ENCODE measurements at regions not wholly inside any gene's neighbourhood (a gene's known extent, or its start where the extent isn't known, plus 50 kb on each side); places are given as distances from the start of the nearest gene placed in this dataset.

- no peak overlapping the region for H3K27ac ChIP-seq (ENCODE audit: low read length)
- no peaks in the 10 kb centered on the region for H3K36me3 ChIP-seq (ENCODE audit: control insufficient read depth in 1 of 2, insufficient read depth in 2 of 2, low read length in 2 of 2)
- H3K9me3 ChIP-seq (ENCODE audit: control insufficient read depth in 1 of 2, low read length in 2 of 2): peaks cover 0 to 39% of the 10 kb centered on the region in 2 donors
- no peaks in the 10 kb centered on the region for H3K27me3 ChIP-seq (ENCODE audit: low read depth, low read length)
- H3K4me1 ChIP-seq (ENCODE audit: control insufficient read depth in 1 of 2, insufficient read depth in 2 of 2, low read length in 2 of 2): no peaks in the 10 kb centered on the region
- H3K4me3 ChIP-seq (ENCODE audit: low read depth in 1 of 2, low read length in 2 of 2): no peak overlapping the region
Observed at GRCh38 chr20:29296256-29297230, 1960.9 kb upstream of the DEFB115 start.

DNA sequence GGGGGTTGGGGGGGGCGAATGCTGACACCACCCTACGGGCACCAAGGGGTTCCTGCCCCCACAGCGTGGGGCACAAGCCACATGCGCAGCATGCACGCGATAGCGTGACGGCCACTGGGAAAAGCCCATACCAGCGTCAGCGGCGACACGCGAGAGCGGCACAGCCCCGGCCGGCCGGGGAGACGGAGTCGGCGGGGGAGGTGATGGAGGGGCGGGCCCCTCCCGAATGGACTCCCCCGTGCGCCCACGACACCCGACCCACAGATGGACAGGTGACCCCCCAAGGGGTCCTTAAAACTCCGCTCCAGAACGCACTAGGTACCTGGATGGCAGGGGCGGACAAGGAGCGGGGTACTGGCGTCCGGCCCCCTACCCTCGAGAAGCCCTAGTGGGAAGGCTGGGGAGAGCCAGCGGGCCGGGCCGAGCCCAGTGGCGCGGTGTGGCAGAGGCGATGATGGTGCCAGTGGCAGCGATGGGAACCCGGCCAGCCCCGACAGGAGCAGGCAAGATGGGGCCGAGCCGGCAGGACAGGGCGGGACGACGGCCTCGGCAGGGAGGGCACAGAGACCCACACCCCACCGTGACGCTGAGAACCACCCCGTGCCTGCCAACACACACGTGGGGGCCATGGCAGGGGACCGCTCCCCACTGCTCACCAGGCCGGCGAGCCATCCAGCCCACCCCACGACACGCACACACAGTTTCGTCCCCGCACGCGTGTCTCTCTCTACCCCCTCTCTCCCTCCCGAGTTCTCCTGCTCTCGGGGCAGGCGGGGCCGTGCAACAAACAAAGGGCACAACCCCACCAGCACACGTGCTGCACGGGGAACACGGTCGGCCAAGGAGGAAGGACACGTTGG, 1959.8 kb upstream of the DEFB115 start:
- Histone ChIP-seq H3K4me1 (ENCODE audit: control insufficient read depth in 1 of 2, insufficient read depth in 2 of 2, low read length in 2 of 2) (no peaks in the 10 kb centered on the region), H3K27me3 (ENCODE audit: low read depth, low read length) (no peaks in the 10 kb centered on the region), H3K4me3 (ENCODE audit: low read depth in 1 of 2, low read length in 2 of 2) (no peak overlapping the region), H3K36me3 (ENCODE audit: control insufficient read depth in 1 of 2, insufficient read depth in 2 of 2, low read length in 2 of 2) (no peaks in the 10 kb centered on the region), H3K27ac (ENCODE audit: low read length) (no peak overlapping the region), H3K9me3 (ENCODE audit: control insufficient read depth in 1 of 2, low read length in 2 of 2) (peaks cover 0 to 45% of the 10 kb centered on the region in 2 donors)

DNA sequence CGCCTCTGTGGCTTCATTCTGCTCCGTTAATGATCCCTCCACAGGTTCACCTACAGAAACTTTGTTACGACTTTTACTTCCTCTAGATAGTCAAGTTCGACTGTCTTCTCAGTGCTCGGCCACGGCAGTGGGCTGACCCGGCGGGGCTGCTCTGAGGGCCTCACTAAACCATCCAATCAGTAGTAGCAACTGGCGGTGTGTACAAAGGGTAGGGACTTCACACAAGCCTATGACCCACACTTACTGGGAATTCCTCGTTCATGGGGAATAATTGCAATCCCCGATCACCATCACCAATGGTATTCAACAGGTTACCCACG, 1959.2 kb upstream of the DEFB115 start:
- Histone ChIP-seq H3K4me3 (ENCODE audit: low read depth in 1 of 2, low read length in 2 of 2) (no peak overlapping the region), H3K9me3 (ENCODE audit: control insufficient read depth in 1 of 2, low read length in 2 of 2) (peaks cover 0 to 45% of the 10 kb centered on the region in 2 donors), H3K27ac (ENCODE audit: low read length) (no peak overlapping the region), H3K36me3 (ENCODE audit: control insufficient read depth in 1 of 2, insufficient read depth in 2 of 2, low read length in 2 of 2) (no peaks in the 10 kb centered on the region), H3K27me3 (ENCODE audit: low read depth, low read length) (no peaks in the 10 kb centered on the region), H3K4me1 (ENCODE audit: control insufficient read depth in 1 of 2, insufficient read depth in 2 of 2, low read length in 2 of 2) (no peaks in the 10 kb centered on the region)

DNA sequence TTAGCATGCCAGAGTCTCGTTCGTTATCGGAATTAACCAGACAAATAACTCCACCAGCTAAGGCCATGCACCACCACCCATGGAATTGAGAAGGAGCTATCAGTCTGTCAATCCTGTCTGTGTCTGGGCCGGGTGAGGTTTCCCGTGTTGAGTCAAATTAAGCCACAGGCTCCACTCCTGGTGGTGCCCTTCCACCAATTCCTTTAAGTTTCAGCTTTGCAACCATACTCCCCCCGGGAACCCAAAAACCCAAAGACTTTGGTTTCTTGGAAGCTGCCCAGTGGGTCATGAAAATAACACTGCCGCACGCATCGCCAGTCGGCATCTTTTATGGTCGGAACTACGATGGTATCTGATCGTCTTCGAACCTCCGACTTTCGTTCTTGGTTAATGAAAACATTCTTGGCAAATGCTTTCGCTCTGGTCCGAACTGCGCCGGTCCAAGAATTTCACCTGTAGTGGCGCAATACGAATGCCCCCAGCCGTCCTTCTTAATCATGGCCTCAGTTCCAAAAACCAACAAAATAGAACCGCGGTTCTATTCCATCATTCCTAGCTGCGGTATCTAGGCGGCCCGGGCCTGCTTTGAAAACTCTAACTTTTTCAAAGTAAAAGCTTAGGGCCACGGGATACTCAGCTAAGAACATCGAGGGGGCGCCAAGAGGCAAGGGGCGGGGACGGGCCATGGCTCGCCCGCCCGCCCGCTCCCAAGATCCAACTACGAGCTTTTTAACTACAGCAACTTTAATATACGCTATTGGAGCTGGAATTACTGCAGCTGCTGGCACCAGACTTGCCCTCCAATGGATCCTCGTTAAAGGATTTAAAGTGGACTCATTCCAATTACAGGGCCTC, 1958.5 kb upstream of the DEFB115 start:
- H3K36me3 ChIP-seq (ENCODE audit: control insufficient read depth in 1 of 2, insufficient read depth in 2 of 2, low read length in 2 of 2): no peaks in the 10 kb centered on the region

DNA sequence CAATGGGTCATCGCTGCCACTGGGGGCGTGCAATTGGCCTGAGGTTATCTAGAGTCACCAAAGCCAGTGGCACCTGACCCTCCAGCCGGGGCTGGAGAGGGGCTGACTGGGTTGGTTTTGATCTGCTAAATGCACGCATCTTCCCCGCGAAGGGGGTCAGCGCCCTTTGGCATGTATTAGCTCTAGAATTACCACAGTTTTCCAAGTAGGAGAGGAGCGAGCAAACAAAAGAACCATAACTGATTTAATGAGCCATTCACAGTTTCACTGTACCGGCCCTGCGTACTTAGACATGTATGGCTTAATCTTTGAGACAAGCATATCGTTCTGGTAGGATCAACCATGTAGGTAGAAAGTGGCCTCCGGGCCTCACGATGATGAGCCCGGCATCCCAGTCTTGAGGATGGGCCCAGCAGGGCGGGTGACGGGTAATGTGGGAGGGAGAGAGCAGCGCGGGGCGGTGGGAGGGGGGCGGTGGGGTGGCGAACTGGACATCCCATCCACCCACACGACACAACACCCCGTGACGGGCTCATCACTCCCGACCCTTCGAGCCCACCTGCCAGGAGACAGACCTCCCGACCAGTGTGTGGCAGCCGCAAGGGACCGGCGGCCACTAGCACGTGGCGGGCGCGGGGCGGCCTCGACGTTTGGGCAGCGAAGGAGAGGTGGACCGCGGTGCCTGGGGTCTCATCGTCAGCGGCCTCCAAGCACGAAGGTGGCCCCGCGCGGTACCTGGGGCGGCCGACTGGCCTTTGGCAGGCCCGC, 1957.5 kb upstream of the DEFB115 start:
- Histone ChIP-seq H3K27me3 (ENCODE audit: low read depth, low read length) (no peaks in the 10 kb centered on the region), H3K27ac (ENCODE audit: low read length) (no peak overlapping the region), H3K9me3 (ENCODE audit: control insufficient read depth in 1 of 2, low read length in 2 of 2) (peaks cover 0 to 48% of the 10 kb centered on the region in 2 donors), H3K4me3 (ENCODE audit: low read depth in 1 of 2, low read length in 2 of 2) (peak overlapping the region in 1 of 2 donors; percentile 12), H3K4me1 (ENCODE audit: control insufficient read depth in 1 of 2, insufficient read depth in 2 of 2, low read length in 2 of 2) (no peaks in the 10 kb centered on the region), H3K36me3 (ENCODE audit: control insufficient read depth in 1 of 2, insufficient read depth in 2 of 2, low read length in 2 of 2) (no peaks in the 10 kb centered on the region)

More for the DNA sequence above, 1958.5 kb upstream of the DEFB115 start:
- Histone ChIP-seq H3K27ac (ENCODE audit: low read length) (no peak overlapping the region), H3K4me3 (ENCODE audit: low read depth in 1 of 2, low read length in 2 of 2) (no peak overlapping the region), H3K27me3 (ENCODE audit: low read depth, low read length) (no peaks in the 10 kb centered on the region), H3K9me3 (ENCODE audit: control insufficient read depth in 1 of 2, low read length in 2 of 2) (peaks cover 0 to 45% of the 10 kb centered on the region in 2 donors), H3K4me1 (ENCODE audit: control insufficient read depth in 1 of 2, insufficient read depth in 2 of 2, low read length in 2 of 2) (no peaks in the 10 kb centered on the region)

- Histone ChIP-seq H3K4me1 (ENCODE audit: control insufficient read depth in 1 of 2, insufficient read depth in 2 of 2, low read length in 2 of 2) (no peaks in the 10 kb centered on the region), H3K9me3 (ENCODE audit: control insufficient read depth in 1 of 2, low read length in 2 of 2) (peaks cover 0 to 48% of the 10 kb centered on the region in 2 donors), H3K36me3 (ENCODE audit: control insufficient read depth in 1 of 2, insufficient read depth in 2 of 2, low read length in 2 of 2) (no peaks in the 10 kb centered on the region), H3K27me3 (ENCODE audit: low read depth, low read length) (no peaks in the 10 kb centered on the region), H3K27ac (ENCODE audit: low read length) (no peak overlapping the region), H3K4me3 (ENCODE audit: low read depth in 1 of 2, low read length in 2 of 2) (peak overlapping the region in 1 of 2 donors; percentile 12)
Observed at GRCh38 chr20:29300579-29301551, 1956.6 kb upstream of the DEFB115 start.

- Histone ChIP-seq H3K36me3 (ENCODE audit: control insufficient read depth in 1 of 2, insufficient read depth in 2 of 2, low read length in 2 of 2) (no peaks in the 10 kb centered on the region), H3K27me3 (ENCODE audit: low read depth, low read length) (no peaks in the 10 kb centered on the region), H3K4me3 (ENCODE audit: low read depth in 1 of 2, low read length in 2 of 2) (peak overlapping the region in 1 of 2 donors; percentile 12), H3K27ac (ENCODE audit: low read length) (no peak overlapping the region), H3K9me3 (ENCODE audit: control insufficient read depth in 1 of 2, low read length in 2 of 2) (peaks cover 0 to 44% of the 10 kb centered on the region in 2 donors), H3K4me1 (ENCODE audit: control insufficient read depth in 1 of 2, insufficient read depth in 2 of 2, low read length in 2 of 2) (no peaks in the 10 kb centered on the region)
Observed at GRCh38 chr20:29301624-29302259, 1955.7 kb upstream of the DEFB115 start.

GRCh38 chr20:29302979-29303644, 1954.4 kb upstream of the DEFB115 start:
- Histone ChIP-seq H3K36me3 (ENCODE audit: control insufficient read depth in 1 of 2, insufficient read depth in 2 of 2, low read length in 2 of 2) (no peaks in the 10 kb centered on the region), H3K9me3 (ENCODE audit: control insufficient read depth in 1 of 2, low read length in 2 of 2) (peaks cover 0 to 31% of the 10 kb centered on the region in 2 donors), H3K27me3 (ENCODE audit: low read depth, low read length) (no peaks in the 10 kb centered on the region), H3K4me1 (ENCODE audit: control insufficient read depth in 1 of 2, insufficient read depth in 2 of 2, low read length in 2 of 2) (no peaks in the 10 kb centered on the region), H3K4me3 (ENCODE audit: low read depth in 1 of 2, low read length in 2 of 2) (no peak overlapping the region), H3K27ac (ENCODE audit: low read length) (no peak overlapping the region)

Data from muscle layer of duodenum (tissue), 2 donors.